Transverse colon (tissue), 4 donors: ENCODE measurements at regions not wholly inside any gene's neighbourhood (a gene's known extent, or its start where the extent isn't known, plus 50 kb on each side); places are given as distances from the start of the nearest gene placed in this dataset.

ENCODE experiments used
- EP300 ChIP-seq: sonication (generic); formaldehyde crosslinking; IDR thresholded peaks from one replicate; pipeline ENCODE4 v1.6.1; 2017; ENCODE audit warnings: antibody characterized with exemption, low read depth
- POLR2AphosphoS5 ChIP-seq, 3 donors: sonication (generic); formaldehyde crosslinking; IDR thresholded peaks; one replicate each; pipeline ENCODE4 v1.6.1; 2016; ENCODE audit warnings: antibody characterized with exemption in 3 of 3
- TF ChIP-seq, protein P1 (sequence below), 5 experiments: fragments of 200-600 bp in 3 of 5; fragments of 450-650 bp in 2 of 5; sonication (generic) in 3 of 5; IDR thresholded peaks; 1 replicate in 2 of 5; 2 replicates in 3 of 5; pipeline ENCODE4 v1.5.1; 2016 to 2017; ENCODE audit warnings: antibody characterized with exemption in 5 of 5, inconsistent platforms in 3 of 5, mild to moderate bottlenecking in 2 of 5, moderate library complexity in 1 of 5

GRCh38 chr3:20984594-20985205 lies 766.3 kb downstream of the ZNF385D start:
- TF ChIP-seq EP300 (no peak), POLR2AphosphoS5 (IDR thresholded peaks at IDR 0.05) (no peak)
- TF ChIP-seq, protein P1, sequence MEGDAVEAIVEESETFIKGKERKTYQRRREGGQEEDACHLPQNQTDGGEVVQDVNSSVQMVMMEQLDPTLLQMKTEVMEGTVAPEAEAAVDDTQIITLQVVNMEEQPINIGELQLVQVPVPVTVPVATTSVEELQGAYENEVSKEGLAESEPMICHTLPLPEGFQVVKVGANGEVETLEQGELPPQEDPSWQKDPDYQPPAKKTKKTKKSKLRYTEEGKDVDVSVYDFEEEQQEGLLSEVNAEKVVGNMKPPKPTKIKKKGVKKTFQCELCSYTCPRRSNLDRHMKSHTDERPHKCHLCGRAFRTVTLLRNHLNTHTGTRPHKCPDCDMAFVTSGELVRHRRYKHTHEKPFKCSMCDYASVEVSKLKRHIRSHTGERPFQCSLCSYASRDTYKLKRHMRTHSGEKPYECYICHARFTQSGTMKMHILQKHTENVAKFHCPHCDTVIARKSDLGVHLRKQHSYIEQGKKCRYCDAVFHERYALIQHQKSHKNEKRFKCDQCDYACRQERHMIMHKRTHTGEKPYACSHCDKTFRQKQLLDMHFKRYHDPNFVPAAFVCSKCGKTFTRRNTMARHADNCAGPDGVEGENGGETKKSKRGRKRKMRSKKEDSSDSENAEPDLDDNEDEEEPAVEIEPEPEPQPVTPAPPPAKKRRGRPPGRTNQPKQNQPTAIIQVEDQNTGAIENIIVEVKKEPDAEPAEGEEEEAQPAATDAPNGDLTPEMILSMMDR (IDR thresholded peaks at IDR 0.05): no peak
